Stimulated activated CD4-positive, alpha-beta T cell treated with anti-CD3 and anti-CD28 coated beads, Interleukin-4, amount 100 ng/mL, for 4 hours (primary cell): ENCODE measurements at regions not wholly inside any gene's neighbourhood (a gene's known extent, or its start where the extent isn't known, plus 50 kb on each side); places are given as distances from the start of the nearest gene placed in this dataset.
"Not testable (repeated sequence)": the region's sequence is repeated elsewhere in the genome, so short reads cannot be mapped to it uniquely, and the experiment has no call there.

Source experiments
- DNase-seq, 2 experiments: peaks; one replicate each; pipeline ENCODE4 v3.0.0-alpha.2; 2020

DNA sequence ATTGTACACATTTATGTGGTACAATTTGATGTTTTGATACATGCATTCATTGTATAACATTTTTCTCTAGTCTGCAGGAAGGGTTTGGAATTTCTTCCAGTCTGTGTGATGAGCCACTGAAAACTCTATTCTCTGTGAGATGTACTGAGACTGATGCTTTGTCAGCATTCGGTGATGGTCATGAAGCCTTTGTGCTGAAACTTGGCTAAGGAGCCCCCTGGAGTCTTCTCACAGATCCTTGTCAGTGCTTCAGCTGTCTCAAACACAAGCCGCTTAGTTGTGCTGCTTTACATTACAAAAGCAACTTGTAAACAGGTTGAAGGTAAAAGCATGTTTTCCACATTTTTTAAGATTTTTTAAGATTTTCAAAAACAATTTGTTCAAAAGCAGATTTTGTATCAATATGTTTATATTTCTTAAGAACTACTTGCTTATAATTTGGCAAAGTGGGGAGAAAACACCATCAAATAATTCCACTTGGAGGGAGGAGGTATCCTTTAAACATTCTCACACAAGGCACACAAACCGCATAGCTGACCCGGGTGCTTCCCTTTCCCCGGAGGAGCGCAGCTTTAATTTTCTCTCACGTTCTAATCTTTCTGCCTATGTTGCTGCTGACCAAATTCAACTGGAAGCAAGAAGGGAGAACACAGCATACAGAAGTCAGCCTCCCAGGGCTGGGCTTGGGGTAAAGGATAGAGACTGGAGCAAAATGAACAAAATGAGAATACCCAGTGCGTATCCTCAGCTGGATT is 249.8 kb upstream of the VSTM2A start:
- no peak for DNase-seq

DNA sequence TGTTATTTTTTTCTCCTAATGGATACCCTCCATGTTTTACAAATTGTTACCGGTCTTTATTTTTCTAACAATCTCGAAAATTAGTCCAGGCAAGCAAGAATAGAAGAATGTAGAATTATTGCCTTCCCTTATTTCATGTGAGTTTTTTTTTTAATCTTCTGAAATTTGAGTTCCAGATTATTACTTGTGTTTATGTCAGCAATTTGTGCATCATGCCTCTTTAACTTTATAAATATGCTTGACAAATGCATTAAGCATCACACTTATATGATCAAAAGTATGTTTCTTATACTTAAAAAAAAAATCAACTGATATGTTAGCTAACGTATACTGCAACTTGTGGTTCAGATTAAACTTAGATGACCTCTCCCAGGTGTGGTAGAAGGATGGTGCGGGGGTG is 242.7 kb upstream of the VSTM2A start:
- DNase-seq = no peak

DNA sequence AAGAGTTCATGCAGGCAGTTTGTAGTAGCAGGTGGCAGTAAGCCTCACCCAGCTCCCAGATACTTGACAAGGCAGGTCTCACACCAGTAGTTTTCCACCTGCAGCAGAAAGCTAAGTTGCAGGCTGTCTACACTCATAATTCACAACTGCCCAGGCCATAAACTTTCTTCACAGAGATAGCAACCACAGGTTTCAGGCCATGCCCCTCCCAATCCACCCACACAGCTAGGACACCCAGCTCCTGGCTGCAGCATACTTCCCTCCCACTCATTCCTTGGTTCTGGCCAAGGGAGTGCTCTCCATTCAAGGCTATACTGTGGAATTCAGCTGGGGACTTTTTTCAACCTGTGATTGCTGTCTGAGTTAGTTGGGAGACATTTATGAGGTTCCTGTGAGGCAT is 226.2 kb upstream of the VSTM2A start:
- DNase-seq = not testable (repeated sequence)

GRCh38 chr7:54326592-54327167 is 215.5 kb upstream of the VSTM2A start:
- DNase-seq = no peak

- no peak for DNase-seq
Measured at GRCh38 chr7:54330216-54330800, 211.9 kb upstream of the VSTM2A start.

DNA sequence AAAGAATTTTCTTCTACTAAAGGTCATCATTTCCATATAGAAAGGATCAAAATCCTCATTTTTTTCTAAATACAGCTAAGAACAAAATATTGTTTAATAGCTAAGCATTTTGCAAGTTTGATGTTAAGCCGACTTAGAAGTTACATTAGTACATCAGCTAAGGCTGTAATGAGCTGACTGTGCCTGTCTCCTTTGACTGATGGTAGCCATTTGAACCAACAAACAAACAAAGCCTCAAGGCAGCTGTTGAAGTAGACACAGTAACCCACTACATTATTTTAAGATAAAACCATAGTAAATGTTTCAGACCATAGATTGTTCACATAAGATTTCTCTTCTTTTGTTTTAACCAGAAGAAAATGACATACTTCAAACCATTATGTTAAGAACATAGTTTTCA is 210.9 kb upstream of the VSTM2A start:
- no peak for DNase-seq

- no peak for DNase-seq
Measured at GRCh38 chr7:54332301-54332700, 209.9 kb upstream of the VSTM2A start.

- no peak for DNase-seq
Measured at GRCh38 chr7:54333952-54334351, 208.2 kb upstream of the VSTM2A start.

DNA sequence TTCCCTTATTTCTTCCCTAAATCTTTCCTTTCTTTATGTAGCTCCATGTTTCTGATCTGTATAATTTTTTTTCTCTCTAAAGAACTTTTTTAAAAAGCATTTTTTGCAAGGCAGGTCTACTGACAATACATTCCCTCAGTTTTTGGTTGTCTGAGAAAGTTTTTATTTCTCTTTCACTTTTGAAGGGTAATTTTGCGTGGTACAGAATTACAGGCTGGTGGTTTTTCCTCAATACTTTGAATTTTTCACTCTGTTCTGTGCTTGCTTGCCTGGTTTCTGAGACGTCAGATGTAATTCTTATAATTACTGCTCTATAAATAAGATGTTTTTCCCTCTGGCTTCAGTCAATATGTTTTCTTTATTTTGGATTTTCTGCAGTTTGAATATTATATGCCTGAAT is 205.4 kb upstream of the VSTM2A start:
- no peak for DNase-seq

DNA sequence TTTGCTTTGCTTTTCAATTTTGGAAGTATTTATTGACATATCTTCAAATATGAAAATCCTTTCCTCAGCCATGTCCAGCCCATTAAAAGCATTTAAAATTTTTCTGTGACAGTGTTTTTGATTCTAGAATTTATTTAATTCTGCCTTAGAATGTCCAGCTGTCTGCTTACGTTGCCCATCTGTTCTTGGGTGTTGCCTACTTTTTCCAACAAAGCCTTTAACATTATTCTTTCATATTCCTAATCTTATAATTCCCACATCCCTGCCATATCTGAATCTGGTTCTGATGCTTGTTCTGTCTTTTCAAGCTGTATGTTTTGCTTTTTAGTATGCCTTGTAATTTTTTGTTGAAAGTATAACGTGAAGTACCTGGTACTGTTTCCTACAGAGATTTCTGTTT is 204.7 kb upstream of the VSTM2A start:
- no peak for DNase-seq

GRCh38 chr7:54338319-54338718 is 203.9 kb upstream of the VSTM2A start:
- no peak for DNase-seq

DNA sequence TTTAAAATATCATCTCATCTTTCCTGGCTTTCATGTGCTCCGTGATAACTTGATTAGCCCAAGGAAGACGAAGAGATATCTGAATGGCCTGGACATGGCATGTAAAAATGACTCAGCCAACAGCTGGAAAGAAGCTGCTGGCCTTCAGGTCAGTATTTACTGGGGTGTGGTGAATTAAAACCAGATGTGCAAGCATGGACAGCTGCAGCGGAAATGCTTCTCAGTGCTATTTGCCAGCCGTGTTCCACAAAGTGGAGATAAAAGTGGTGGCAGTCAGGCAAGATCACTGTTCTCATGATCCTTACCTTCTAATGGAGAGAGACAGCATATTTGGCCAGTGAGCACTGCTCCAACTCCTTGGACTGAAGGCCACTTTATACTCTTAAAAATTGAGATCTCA is 203.1 kb upstream of the VSTM2A start:
- no peak for DNase-seq

DNA sequence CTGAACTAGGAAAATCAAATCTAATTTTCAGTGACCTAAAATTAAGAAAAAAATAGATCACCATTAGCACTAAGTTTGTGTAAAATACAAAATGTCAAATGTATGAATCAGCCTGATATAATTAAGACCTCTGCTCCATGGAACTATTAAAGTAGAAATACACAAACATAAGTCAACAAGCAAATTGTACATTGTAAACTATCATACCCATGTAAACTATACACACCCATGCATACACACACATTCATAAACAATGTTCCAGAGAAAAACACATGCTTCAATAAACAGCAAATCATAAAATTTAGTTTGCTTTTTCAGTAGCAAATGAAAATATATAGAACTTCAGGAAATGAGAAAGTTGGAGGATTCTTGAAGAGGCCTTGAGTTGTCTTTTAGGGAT is 199.7 kb upstream of the VSTM2A start:
- DNase-seq = no peak

GRCh38 chr7:54343511-54343910 is 198.7 kb upstream of the VSTM2A start:
- DNase-seq = no peak

DNA sequence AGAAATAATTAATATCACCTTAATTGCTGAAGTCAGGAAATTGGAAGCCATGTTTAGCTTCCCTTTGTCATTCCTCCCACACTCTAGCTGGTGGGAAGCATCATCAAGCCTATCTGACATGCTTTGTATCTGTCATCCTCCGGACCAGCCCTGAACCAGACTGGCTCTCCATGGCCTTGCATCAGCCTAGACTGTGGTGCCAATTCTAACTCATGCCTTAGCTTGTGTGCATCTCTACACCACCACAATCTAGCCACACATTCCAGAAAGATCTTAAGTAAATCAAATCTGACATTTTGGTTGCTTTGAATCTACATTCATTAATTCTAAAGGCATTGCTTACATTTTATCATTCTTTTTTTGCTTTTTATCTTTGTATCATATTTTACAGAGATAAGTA is 196.4 kb upstream of the VSTM2A start:
- DNase-seq = no peak

GRCh38 chr7:54349229-54349628 is 192.9 kb upstream of the VSTM2A start:
- no peak for DNase-seq

GRCh38 chr7:54354436-54354835 is 187.7 kb upstream of the VSTM2A start:
- DNase-seq = no peak

DNA sequence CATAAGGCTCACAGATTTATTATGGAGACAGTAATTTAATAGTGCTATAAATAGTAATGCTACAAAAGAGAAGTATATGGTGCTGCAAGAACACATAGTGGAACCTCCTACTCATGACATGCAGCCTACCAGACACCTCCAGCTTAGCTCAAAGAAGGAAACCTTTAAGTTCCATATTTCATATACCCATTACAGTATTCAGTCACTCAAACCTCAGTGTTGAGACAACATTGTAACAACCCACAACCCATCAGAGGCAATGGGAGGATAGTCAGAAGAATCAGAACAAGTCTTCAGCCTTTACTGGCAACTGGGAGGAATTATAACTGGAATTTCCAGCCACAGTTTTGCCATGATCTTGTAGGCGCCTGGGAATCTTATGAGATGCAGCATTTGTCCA is 186.3 kb upstream of the VSTM2A start:
- no peak for DNase-seq

DNA sequence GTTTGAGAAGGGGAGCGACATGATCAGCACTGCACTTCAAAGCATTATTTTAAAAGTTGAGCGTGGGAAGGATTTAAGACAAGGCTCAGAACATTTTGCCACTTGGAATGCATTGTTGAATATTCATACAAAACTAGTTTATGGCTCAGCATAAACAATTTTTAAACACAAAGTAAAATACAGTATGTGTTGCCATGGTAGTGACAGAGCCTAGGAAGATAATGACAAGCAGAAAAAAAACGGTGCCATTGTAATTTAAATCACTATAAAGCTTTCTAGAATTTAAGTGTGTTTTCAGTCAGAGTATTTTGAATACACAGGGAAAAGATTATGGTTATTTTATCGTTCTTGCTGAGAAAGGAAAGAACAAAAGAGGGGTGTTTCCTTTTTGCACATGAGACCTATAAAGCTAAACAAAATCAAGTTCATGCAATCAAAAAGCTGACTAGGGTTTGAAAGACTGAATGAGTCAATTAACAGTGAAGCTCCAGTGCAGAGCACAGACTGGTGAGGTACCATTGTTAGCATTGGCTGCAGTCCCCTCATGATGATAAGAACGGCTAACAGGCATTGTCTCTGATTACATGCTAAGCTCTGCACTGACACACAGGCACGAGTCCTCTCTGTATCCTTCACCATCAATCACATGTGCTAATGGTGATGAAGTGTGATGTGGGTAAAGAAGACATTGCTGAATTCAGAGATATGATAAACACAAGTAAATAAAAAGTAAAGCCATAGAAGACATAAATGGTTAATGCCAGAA is 181.9 kb upstream of the VSTM2A start:
- DNase-seq = no peak

- DNase-seq = no peak
Measured at GRCh38 chr7:54390565-54390964, 151.6 kb upstream of the VSTM2A start.

- no peak for DNase-seq
Measured at GRCh38 chr7:54392935-54393334, 149.2 kb upstream of the VSTM2A start.

- no peak for DNase-seq
Measured at GRCh38 chr7:54394834-54395233, 147.3 kb upstream of the VSTM2A start.

DNA sequence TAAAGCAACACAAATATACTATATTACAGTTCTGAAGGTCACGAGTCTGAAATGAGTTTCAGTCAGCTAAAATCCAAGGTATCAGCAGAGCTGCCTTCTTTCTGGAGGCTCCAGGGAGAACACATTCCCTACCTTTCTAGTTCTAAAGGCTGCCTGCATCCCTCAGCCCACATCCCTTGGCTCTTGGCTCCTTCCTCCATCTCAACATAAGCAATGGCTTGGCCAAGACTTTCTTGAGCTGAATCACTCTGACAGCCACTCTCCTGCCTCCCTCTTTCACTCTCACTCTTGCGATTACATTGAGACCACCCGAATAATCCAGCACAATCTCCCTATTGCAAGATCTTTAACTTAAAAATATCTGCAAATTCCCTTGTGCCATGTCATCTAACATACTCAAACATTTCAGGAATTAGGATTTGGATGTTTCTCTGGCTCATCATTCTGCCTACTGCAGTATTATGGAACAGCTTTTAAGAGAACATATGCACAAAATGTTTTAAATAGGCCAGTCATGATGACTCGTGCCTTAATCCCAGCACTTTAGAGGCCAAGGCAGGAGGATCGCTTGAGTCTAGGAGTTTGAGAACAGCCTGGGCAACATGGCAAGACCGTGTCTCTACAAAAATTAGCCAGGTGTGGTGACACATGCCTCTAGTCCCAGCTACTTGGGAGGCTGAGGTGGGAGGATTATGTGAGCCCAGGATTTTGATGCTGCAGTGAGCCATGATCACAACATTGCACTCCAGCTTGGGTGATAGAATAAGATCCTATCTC is 144.2 kb upstream of the VSTM2A start:
- DNase-seq = no peak
